PC-3 (cell line): ENCODE measurements at regions not wholly inside any gene's neighbourhood (a gene's known extent, or its start where the extent isn't known, plus 50 kb on each side); places are given as distances from the start of the nearest gene placed in this dataset.

Experiments used
- EZH2 ChIP-seq: fragments of 300-600 bp; sonication (generic); IDR thresholded peaks from one replicate; pipeline ENCODE4 v1.6.1; 2017; ENCODE audit warnings: antibody characterized with exemption, mild to moderate bottlenecking, low read length; ENCODE audit not compliant: unreplicated experiment
- EZH2phosphoT487 ChIP-seq: fragments of 300-600 bp; sonication (generic); IDR thresholded peaks from 2 replicates; pipeline ENCODE4 v1.6.1; 2018; ENCODE audit warnings: mild to moderate bottlenecking, antibody characterized with exemption, low read length, borderline replicate concordance
- TF ChIP-seq, protein P1 (sequence below): fragments of 300-600 bp; sonication (generic); conservative IDR thresholded peaks from 2 replicates; pipeline ENCODE4 v1.5.1; 2017; ENCODE audit warnings: antibody characterized with exemption, low read depth, mild to moderate bottlenecking, low read length

DNA sequence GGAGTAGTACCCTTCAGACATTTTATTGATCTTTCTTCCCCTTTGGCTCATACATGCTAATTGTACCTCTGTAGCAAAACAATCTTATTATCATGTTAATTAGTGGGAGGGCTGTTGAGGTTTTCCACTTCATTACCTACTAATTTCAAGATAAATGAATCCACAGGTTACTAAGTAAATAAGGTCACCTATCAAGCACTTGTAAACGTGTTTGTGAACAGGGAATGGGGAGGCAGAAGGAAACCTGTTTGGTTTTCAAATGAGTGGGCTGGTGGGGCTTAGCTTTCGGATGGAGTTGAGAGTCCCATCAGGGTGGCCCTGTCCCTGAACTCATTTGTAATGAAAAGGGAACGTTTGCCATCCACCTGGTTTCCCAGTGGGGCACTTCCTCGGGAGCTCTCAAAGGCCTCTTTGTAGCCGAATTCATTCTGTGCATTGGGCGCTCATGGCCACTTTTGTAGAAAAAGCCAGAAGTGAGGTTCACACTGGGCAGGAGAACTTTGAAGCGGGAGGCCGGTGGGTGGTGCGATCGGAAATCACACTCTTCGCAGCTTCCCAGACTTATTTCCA lies 419.8 kb upstream of the NR2F2 start:
- TF ChIP-seq EZH2 (no peak), EZH2phosphoT487 (no peak)
- TF ChIP-seq, protein P1, sequence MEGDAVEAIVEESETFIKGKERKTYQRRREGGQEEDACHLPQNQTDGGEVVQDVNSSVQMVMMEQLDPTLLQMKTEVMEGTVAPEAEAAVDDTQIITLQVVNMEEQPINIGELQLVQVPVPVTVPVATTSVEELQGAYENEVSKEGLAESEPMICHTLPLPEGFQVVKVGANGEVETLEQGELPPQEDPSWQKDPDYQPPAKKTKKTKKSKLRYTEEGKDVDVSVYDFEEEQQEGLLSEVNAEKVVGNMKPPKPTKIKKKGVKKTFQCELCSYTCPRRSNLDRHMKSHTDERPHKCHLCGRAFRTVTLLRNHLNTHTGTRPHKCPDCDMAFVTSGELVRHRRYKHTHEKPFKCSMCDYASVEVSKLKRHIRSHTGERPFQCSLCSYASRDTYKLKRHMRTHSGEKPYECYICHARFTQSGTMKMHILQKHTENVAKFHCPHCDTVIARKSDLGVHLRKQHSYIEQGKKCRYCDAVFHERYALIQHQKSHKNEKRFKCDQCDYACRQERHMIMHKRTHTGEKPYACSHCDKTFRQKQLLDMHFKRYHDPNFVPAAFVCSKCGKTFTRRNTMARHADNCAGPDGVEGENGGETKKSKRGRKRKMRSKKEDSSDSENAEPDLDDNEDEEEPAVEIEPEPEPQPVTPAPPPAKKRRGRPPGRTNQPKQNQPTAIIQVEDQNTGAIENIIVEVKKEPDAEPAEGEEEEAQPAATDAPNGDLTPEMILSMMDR, result no peak
